ENCODE measurements at regions not wholly inside any gene's neighbourhood (a gene's known extent, or its start where the extent isn't known, plus 50 kb on each side); places are given as distances from the start of the nearest gene placed in this dataset.

GRCh38 chr7:37516664-37517063 lies 68.0 kb upstream of the ELMO1 start:
- no peak for TF ChIP-seq POLR2A (IDR thresholded peaks at IDR 0.05)
- no peak for TF ChIP-seq POLR2AphosphoS5 (IDR thresholded peaks at IDR 0.05)
- TF ChIP-seq, protein P1, sequence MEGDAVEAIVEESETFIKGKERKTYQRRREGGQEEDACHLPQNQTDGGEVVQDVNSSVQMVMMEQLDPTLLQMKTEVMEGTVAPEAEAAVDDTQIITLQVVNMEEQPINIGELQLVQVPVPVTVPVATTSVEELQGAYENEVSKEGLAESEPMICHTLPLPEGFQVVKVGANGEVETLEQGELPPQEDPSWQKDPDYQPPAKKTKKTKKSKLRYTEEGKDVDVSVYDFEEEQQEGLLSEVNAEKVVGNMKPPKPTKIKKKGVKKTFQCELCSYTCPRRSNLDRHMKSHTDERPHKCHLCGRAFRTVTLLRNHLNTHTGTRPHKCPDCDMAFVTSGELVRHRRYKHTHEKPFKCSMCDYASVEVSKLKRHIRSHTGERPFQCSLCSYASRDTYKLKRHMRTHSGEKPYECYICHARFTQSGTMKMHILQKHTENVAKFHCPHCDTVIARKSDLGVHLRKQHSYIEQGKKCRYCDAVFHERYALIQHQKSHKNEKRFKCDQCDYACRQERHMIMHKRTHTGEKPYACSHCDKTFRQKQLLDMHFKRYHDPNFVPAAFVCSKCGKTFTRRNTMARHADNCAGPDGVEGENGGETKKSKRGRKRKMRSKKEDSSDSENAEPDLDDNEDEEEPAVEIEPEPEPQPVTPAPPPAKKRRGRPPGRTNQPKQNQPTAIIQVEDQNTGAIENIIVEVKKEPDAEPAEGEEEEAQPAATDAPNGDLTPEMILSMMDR (IDR thresholded peaks at IDR 0.05), result no peak
- TF ChIP-seq EP300 (IDR thresholded peaks at IDR 0.05), result no peak
